Superior temporal gyrus (tissue), 1 donor: ENCODE measurements at regions not wholly inside any gene's neighbourhood (a gene's known extent, or its start where the extent isn't known, plus 50 kb on each side); places are given as distances from the start of the nearest gene placed in this dataset.
A peak's percentile ranks its signal among the peaks of the same experiment; 100 is the strongest.

ENCODE experiments used
- DNase-seq: peaks from one replicate; pipeline ENCODE4 v3.0.0-alpha.2; 2016; ENCODE audit errors: extremely low spot score

DNA sequence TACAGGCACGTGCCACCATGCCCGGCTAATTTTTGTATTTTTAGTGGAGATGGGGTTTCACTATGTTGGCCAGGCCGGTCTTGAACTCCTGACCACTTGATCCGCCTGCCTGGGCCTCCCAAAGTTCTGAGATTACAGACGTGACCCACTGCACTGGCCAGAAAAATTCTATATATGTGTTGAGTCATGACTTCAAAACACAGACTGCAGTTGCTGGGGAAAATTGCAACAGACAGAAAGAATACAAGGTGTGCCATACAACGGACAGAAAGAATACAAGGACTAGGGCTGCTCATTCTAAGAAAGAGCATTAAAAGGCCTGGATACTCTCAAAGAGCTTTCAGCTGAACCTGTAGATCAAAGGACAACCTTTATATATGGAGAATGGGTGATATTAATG lies 109.6 kb upstream of the ACSL4 start:
- no peak for DNase-seq

DNA sequence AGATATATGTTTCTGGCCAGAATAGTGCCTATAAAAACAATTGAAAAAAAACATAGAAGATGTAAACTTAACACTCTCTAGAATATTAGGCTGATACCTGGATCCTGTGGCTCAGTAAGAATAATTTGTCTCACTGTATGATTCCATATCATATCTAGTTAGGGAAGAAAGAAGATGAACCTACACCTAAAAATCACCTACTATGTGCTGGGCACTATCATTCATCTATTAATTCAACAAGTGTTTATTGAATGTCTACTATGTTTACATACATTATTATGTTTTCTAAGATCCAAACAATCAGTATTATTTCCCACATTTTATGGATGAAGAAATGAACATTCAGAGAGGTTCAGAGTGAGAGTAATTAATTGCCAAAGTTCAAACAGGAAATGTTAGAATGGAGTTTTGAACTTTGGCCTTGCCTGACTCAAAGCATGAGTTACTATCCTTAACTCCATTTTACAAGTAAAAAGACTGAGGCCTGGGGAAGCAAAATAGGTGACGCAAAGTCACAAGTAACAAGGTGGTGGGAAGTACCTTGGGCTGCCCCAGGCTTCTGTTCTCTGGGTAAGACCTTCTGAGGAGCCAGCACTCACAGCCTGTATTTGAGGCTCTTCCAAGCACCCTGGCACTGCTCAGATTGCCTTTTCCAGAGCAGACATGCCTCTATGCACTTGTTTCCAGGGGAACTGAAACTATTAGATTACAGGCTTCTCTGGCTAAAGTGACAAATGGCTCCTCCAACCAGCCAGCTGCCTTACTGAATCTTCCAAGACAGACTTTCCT lies 111.1 kb upstream of the ACSL4 start:
- peak; percentile 12 for DNase-seq

DNA sequence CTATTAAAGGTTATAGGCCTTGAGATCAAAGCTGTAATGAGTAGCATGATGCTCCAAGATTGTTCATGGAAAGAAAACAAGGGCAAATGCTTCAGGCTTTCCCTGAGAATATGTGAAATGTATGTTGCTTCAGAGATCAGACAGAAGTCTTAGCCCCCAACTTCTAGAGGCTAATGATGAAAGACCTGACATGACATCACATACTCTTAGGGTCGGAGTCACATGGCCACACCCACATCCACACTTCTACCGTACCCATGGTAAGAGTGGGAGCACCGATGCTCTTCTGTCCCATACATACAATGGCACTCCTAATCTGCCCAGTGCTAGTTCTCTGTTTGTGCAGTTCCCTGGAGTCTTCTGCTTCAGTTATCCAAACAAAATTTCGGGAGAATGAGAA lies 111.9 kb upstream of the ACSL4 start:
- DNase-seq, result no peak

DNA sequence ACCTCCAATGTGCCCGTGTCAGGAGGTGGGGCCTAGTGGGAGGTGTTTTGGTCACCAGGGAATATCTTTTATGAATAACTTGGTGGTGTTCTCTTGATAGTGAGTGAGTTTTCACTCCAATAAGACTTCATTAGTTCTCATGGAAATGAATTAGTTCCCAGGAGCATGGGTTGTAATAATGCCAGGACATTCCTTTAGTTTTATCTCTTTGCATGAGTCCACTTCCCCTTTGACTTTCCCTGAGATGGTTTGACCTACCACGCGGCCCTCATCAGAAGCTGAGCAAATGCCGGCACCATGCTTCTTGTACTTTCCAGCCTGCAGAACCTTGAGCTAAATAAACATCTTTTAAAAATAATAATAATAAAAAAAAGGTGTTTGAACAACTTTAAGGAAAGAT lies 112.9 kb upstream of the ACSL4 start:
- no peak for DNase-seq

DNA sequence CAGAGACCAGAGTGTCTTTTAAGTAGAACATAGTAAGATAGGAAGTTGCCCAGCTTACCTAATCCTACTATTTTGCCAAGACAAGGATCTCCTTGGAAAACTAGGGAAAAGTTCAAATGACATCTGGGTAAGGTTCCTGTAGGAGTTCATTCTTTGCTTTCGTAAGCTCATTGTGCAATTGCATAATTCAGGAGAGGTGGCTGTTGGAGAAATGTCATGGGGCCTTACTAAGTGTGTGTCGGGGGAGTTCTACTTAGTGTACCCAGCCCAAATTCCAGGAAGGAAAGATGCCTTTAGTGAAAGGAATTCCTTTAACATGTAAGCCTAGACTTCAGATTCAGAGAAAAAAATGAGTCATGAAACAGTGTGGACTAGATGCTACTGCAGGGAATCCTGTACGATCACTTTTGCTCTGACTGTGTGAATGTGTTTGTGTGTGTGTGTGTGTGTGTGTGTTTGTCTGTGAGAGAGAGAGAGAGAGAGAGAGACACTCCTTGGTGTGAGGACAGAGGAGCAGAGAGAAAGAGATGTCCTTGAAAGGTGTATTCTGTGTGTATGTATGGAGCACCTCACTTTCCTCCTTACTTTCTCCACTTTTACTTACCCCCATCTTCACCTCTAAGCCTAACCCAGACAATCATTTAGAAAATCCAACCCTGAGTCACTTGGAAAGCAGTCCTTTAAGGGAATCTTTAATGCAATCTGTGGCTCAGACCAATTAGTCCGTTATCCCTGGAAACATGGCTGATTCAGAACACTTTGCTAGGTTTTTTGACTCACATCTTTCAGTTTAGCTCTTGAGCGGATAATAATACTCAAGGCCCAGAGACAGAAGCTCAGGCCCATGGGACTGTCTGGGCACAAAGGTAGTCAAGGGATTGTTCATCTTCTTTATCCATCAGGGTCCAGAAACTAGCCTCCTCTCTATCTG lies 114.5 kb upstream of the ACSL4 start:
- no peak for DNase-seq

- no peak for DNase-seq
Measured at GRCh38 chrX:109848461-109849050, 115.5 kb upstream of the ACSL4 start.

DNA sequence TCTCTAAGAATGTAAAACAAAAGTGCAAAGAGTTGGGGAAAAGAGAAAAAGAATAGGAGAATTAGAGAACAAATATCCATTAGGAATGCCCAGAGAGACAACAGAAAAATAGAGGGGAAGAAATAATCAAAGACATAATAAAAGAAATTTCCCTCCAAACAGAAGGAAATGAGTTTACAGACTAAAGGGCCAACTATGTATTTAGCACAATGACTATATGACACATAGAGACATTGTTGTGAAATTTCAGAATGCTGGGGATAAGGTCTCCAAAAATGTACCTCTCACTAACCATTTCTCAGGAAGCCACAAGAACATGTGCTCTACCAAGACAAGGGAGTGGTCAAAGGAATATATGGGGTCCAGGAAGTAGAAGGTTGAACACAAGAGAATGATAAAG lies 121.0 kb upstream of the ACSL4 start:
- no peak for DNase-seq

DNA sequence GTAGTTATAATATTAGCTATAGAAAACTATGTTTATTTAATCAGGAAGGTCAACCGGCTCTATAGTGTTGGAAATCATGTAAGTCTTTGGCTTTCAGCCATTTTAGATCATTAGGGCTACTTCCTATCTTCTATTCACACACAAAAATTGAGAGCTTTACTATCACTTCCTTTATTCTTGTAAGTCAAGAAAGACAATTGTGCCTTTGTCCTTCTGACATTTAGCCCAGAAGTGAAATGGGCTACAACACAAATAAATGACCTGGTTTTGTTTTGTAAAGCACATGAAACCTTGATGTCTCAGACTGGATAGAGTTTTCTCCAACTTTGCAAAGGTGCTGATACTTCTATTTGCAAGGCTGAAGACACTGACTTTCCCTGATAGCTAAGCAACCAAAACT lies 122.4 kb upstream of the ACSL4 start:
- no peak for DNase-seq

- DNase-seq, result peak; percentile 52
Measured at GRCh38 chrX:109856974-109857373, 123.9 kb upstream of the ACSL4 start.

- no peak for DNase-seq
Measured at GRCh38 chrX:109857584-109858228, 124.6 kb upstream of the ACSL4 start.

DNA sequence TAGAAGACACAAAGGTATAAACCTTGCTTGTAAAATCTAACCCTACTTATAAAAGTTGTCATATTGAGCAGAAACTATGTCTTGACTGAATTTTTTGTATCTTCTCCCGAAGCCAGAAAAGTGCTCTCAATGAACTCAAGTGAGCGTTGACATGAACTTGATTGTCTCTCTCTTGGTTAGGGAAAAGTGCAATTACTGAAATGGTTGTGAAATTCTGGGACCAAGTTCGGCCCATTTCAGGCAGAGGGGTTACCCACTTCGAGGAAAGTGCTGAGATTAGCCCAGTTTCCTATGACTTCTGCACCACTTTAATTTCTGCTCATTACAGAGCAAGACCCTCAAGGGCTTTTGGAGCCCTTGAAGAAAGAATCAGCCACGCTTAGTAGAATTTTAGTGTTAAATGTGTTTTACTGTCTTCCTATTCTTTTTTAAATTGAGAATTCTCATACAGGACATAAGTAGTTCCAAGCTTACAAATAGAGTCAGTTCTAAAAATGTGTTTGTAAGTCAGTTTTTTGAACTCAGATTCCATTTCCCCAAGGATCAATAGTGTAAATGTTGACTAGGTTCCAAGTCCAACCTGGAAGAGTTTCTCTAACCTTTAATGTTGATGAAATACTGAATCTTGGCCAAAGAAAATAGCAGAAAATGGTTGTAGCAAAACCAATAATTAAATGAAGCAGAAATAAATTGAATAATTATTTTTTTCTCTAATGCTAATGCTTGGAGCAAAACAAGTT lies 125.7 kb upstream of the ACSL4 start:
- DNase-seq, result no peak

DNA sequence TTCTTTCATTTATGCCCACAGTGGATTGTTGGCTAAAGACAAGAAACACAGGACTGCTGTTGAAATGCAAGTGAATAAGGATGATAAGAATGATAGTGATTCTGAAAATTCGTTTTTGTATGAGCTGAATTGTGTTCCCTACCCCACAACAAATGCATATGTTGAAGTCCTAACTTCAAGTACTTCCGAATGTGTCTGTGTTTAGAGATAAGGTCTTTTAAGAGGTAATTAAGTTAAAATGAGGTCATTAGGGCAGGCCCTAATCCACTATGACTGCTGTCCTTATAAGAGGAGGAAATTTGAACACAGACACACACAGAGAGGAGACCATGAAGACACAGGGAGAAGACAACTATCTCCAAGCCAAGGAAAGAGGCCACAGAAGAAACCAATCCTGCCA lies 126.6 kb upstream of the ACSL4 start:
- no peak for DNase-seq

DNA sequence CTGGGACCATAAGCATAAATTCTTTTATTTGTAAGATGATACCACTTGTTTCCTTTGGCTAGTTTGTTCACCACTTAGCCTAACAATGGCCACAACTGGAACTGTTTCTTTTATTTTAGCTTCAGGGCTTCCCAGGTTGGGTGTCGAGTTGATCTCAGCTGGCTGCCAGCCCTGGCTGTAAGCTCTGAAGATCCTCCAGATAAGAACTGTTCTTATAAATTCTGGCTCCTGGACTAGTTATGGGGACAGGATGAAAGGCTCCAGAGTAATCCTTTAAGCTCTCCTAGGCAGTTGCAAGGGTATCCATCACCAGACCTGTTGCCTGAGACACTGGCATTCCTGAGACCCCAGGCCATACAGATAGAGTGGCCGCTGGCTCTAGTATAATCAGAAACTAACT lies 129.4 kb upstream of the ACSL4 start:
- DNase-seq, result no peak

DNA sequence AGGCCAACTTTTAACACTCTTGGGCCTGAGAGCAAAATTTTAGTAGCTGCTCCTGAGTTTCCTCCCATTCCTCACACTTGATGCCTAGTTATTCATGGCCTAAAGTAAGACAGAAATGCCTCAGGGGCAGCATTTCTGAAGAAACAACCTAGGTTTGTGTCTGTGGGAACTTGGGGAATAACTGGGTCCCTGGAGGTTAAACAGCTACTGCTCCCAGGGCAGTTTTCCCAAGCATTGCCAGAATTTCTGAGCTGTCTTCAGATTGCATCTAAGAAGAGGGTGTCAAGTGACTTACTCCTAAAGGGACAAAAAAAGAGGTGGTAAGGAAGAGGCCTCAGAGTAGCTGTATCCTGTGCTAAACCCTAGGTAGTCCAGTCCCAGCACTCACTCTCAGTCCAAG lies 130.8 kb upstream of the ACSL4 start:
- DNase-seq, result no peak

DNA sequence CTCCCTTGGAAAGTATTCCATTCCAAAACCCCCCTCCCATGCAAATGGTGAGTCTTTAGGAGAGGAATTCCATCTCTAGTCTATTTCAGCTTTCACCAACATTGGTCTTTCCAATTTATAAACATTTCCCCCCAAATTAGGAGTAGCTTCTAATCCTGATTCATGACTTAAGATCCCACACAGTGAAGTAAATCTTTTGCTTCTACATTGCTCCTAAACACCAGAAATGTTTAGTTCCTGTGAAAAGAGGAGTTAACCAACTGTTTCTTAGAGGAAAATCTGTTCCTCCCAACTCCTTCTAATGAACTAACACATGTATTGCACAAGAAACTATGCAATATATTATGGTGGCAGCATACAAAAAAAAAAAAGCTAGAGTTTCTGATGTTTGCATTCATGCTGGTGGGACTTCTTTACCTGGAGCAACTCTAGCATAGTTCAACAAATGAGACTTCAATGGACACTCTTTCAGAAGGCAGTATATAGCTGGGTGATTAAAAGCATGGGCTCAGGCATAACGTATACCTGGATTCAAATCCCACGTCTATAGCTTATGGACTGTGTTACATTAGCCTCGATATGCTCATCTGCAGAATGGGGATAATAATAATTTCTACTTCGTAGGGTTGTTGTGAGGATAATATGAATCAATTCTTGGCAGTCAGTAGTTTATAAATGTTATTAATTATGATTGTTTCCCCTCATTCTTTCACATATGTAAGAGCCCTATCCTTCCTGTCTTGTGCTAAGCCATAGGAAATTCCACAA lies 131.6 kb upstream of the TMEM164 start:
- DNase-seq, result no peak

GRCh38 chrX:109872021-109872732 lies 130.7 kb upstream of the TMEM164 start:
- no peak for DNase-seq

DNA sequence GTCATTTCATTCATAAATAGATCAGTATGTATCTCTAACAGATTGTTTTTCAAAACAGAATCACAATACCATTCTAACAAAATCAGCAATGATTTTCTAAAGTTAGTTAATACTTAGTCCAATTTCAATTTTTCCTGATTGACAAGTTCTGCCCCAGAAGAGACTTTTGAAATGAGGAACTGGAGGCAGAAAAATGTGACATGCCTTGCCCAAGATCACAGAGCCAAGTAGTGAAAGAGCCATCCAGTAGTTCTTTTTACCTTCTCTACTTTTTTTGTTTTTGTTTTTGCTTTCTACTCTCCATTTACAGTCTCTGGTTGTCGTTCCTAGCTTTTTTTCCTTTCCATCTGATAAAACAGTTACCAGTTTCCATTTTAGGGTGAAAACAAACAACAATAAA lies 129.3 kb upstream of the TMEM164 start:
- no peak for DNase-seq

DNA sequence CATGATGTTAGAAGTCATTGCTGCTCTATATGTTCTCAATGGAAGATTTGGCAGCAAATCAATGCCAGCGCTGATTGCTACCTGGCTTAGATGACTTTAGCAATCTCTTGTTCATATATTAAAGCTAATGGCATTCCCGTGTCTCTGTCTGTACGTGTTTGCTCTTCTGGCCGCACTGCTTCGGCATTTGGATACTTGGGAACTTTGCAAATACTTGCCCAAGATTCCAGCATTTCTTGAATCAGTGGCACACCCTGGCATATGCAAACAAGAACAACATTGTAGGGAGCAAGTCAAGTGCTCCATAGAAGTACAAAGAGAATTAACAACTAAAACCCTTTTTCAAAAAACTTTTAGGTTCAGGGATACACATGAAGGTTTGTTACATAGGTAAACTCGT lies 128.9 kb upstream of the TMEM164 start:
- DNase-seq, result no peak

- no peak for DNase-seq
Measured at GRCh38 chrX:109874548-109874947, 128.4 kb upstream of the TMEM164 start.

DNA sequence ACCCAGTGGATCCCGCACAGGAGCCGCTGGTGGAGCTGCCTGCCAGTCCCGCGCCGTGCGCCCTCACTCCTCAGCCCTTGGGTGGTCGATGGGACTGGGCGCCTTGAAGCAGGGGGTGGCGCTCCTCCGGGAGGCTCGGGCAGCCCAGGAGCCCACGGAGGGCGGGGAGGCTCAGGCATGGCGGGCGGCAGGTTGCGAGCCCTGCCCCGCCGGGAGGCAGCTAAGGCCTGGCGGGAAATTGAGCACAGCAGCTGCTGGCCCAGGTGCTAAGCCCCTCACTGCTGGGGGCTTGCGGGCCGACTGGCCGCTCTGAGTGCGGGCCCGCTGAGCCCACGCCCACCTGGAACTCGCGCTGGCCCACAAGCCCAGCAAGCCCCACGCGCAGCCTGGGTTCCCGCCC lies 127.1 kb upstream of the TMEM164 start:
- no peak for DNase-seq
